ENCODE measurements at regions not wholly inside any gene's neighbourhood (a gene's known extent, or its start where the extent isn't known, plus 50 kb on each side); places are given as distances from the start of the nearest gene placed in this dataset.

GRCh38 chr18:75538727-75539126 is 111.2 kb upstream of the SMIM21 start:
- Histone ChIP-seq H3K9me3 (no peaks in the 10 kb centered on the region), H3K36me3 (no peaks in the 10 kb centered on the region), H3K4me3 (no peak overlapping the region), H3K27ac (no peak overlapping the region), H3K27me3 (no peaks in the 10 kb centered on the region), H3K4me1 (no peaks in the 10 kb centered on the region)
- TF ChIP-seq POLR2A (IDR thresholded peaks at IDR 0.05) (no peak), POLR2AphosphoS5 (IDR thresholded peaks at IDR 0.05) (no peak)
- WGBS, 2 donors (ENCODE audit: low coverage in 1 of 2), result 81 to 82% methylated on average over 2 of the region's 2 CpGs
- ATAC-seq, result no peak

- ATAC-seq, result no peak
- 20 to 84% methylated on average over 1 to 4 of the region's 5 CpGs for WGBS, 2 donors (ENCODE audit: low coverage in 1 of 2)
- Histone ChIP-seq H3K27ac (no peak overlapping the region), H3K27me3 (no peaks in the 10 kb centered on the region), H3K36me3 (no peaks in the 10 kb centered on the region), H3K9me3 (no peaks in the 10 kb centered on the region), H3K4me1 (no peaks in the 10 kb centered on the region), H3K4me3 (no peak overlapping the region)
- no peak for TF ChIP-seq CTCF (IDR thresholded peaks at IDR 0.05)
- TF ChIP-seq EP300 (IDR thresholded peaks at IDR 0.05), result no peak
- TF ChIP-seq POLR2AphosphoS5 (IDR thresholded peaks at IDR 0.05), result no peak
- no peak for TF ChIP-seq POLR2A (IDR thresholded peaks at IDR 0.05)
Observed at GRCh38 chr18:75533950-75534349, 106.4 kb upstream of the SMIM21 start.

GRCh38 chr18:75533209-75533608 is 105.7 kb upstream of the SMIM21 start:
- 42 to 80% methylated on average over 2 of the region's 2 CpGs for WGBS, 2 donors (ENCODE audit: low coverage in 1 of 2)
- H3K4me1 ChIP-seq, result no peaks in the 10 kb centered on the region

GRCh38 chr18:75531851-75532459 is 104.5 kb upstream of the SMIM21 start:
- no peak overlapping the region for H3K4me3 ChIP-seq
- H3K27me3 ChIP-seq, result no peaks in the 10 kb centered on the region
- no peaks in the 10 kb centered on the region for H3K36me3 ChIP-seq
- no peaks in the 10 kb centered on the region for H3K4me1 ChIP-seq
- no peak for TF ChIP-seq EP300 (IDR thresholded peaks at IDR 0.05)
- TF ChIP-seq POLR2AphosphoS5 (IDR thresholded peaks at IDR 0.05), result no peak
- no peak for TF ChIP-seq POLR2A (IDR thresholded peaks at IDR 0.05)
- TF ChIP-seq CTCF (IDR thresholded peaks at IDR 0.05), result no peak
- WGBS, 2 donors (ENCODE audit: low coverage in 1 of 2), result 89 to 91% methylated on average over 10 to 11 of the region's 13 CpGs
- ATAC-seq, result no peak
- no peaks in the 10 kb centered on the region for H3K9me3 ChIP-seq
- H3K27ac ChIP-seq, result no peak overlapping the region

More at GRCh38 chr18:75533209-75533608, 105.7 kb upstream of the SMIM21 start:
- Histone ChIP-seq H3K4me3 (no peak overlapping the region), H3K27ac (no peak overlapping the region), H3K36me3 (no peaks in the 10 kb centered on the region), H3K9me3 (no peaks in the 10 kb centered on the region), H3K27me3 (no peaks in the 10 kb centered on the region)
- TF ChIP-seq POLR2A (IDR thresholded peaks at IDR 0.05), result no peak
- TF ChIP-seq CTCF (IDR thresholded peaks at IDR 0.05), result no peak
- TF ChIP-seq POLR2AphosphoS5 (IDR thresholded peaks at IDR 0.05), result no peak
- no peak for TF ChIP-seq EP300 (IDR thresholded peaks at IDR 0.05)
- no peak for ATAC-seq

- Histone ChIP-seq H3K9me3 (no peaks in the 10 kb centered on the region), H3K27me3 (no peaks in the 10 kb centered on the region), H3K4me3 (no peak overlapping the region), H3K36me3 (no peaks in the 10 kb centered on the region), H3K4me1 (no peaks in the 10 kb centered on the region), H3K27ac (no peak overlapping the region)
- 78 to 79% methylated on average over 7 to 11 of the region's 14 CpGs for WGBS, 2 donors (ENCODE audit: low coverage in 1 of 2)
- TF ChIP-seq EP300 (IDR thresholded peaks at IDR 0.05), result no peak
- no peak for TF ChIP-seq CTCF (IDR thresholded peaks at IDR 0.05)
- no peak for TF ChIP-seq POLR2AphosphoS5 (IDR thresholded peaks at IDR 0.05)
- TF ChIP-seq POLR2A (IDR thresholded peaks at IDR 0.05), result no peak
- ATAC-seq, result no peak
Observed at GRCh38 chr18:75531212-75531850, 103.8 kb upstream of the SMIM21 start.
